CD4-positive, alpha-beta T cell treated with Interleukin-21 for 1 hour (primary cell): ENCODE measurements at regions not wholly inside any gene's neighbourhood (a gene's known extent, or its start where the extent isn't known, plus 50 kb on each side); places are given as distances from the start of the nearest gene placed in this dataset.
"Not testable (repeated sequence)": the region's sequence is repeated elsewhere in the genome, so short reads cannot be mapped to it uniquely, and the experiment has no call there.

Experiments
- DNase-seq: peaks from one replicate; pipeline ENCODE4 v3.0.0-alpha.2; 2020

DNA sequence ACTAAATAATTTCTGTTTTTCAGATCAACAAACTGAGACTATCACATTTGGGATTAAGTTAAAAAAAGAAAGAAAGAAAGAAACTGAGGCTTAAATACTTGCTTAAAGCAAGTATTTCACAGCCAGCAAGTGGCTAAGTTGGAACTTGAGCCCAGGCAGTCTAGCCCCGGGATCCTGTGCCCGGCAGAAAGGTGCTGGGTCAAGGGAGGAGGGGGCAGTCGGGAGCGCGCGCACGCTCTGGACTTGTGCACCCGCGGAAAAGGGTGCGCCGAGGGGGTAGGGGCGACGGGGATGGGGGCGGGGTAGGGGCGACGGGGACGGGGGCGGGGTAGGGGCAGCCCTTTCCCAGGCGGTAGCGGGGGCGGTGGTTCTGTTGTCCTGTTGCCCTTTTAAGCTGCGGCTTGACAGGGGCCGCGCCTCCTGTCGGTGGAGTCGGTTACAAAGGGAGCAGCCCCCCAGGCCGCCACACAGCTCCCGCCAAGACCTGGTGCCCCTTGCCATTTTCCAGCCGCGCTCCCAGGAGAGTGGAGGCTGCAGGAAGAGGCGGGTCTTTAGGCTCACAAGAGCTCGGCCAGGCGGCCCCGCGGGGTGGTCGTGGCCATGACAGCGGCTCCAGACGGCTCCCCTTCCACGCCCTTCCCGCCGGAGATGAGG, 60.6 kb downstream of the GOLGA8T start:
- not testable (repeated sequence) for DNase-seq

DNA sequence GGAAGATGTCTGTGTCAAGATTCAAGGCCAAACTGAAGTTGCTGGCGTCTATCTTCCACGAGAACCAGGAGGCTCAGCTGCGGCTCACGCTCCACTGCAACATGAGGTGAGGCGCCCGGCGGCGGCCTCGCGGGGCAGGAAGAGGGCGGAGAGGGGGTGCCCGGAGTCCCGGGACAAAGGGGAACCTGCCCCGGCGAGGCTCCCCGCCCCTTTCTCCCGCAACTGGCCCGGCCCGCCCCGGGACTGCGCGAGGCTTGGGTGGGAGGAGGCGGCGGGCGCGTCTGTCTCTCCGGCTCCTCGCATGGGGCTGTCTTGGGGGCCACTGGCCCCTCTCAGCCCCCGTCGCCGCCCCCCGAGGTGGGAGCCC, 61.1 kb downstream of the GOLGA8T start:
- DNase-seq = peak; percentile 44

GRCh38 chr15:30196769-30197168, 61.9 kb downstream of the GOLGA8T start:
- DNase-seq = not testable (repeated sequence)

GRCh38 chr15:30201517-30201916, 66.7 kb downstream of the GOLGA8T start:
- not testable (repeated sequence) for DNase-seq

DNA sequence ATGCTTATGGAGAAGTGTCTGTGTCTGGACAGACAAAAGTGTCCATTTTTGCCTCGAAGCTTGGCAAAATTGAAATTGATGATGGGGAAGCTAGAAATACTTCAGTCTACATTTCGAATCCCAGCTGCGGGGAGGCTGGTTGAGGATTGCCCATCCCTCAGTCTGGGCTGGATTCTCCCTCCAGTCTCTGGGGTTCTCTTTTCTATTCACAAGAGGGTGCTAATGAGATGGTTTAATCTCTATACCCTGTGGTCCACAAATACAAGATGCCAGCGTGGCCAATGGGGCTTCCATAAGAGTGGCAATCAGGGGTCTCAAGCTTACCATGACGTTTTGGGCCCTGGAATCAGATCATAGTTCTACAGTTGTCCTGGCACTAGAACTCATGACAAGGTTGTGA, 78.9 kb downstream of the GOLGA8T start:
- not testable (repeated sequence) for DNase-seq

DNA sequence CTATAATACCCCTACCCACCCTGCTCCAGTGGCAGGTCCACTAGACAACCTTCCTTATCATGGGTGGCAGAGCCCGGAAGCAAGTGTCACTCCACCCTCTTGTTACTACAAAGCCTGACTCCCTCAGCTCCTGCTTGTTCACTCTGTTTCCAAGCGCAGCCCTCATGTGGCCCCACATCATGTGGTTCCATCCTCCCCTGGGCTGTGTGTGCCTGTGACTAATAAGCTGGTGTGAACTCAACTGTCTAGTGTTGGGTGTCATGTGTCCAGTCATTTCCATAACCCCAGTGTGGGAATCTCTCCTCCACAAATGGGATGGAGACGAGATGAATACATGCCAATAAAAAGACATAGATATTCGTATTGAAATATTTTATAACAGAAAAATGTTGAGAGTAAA, 87.0 kb downstream of the GOLGA8T start:
- DNase-seq = not testable (repeated sequence)

DNA sequence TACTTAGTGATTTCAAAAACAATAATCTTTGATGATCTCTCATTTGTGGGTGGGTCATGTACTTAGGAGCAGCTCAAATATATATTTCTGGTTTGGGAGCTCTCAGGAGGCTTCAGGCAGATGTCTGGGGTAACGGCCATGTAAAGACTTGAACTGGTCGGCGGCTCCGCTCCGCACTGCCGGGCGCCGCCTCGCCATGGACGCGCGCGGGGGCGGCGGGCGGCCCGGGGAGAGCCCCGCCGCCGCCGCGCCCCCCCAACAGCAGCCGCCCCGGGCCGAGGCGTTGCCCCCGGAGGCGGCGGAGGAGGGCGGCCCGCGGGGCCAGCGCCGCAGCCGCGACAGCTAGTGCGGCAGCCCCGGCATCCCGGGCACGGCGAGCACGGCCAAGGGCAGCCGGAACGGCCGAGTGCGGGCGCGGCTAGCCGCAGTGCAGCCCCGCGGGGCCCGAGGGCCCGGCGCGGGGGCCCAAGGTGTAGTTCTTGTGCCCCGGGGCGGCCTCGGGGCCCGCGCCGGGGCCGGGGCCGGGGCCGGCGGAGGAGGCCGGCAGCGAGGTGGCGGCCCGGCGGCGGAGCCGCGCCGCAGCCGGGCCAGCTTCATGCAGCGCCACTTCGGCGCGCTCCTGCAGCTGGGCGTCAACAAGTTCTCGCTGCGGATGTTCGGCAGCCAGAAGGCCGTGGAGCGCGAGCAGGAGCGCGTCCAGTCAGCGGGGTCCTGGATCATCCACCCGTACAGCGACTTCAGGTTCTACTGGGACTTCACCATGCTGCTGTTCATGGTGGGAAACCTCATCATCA, 88.1 kb downstream of the GOLGA8T start:
- not testable (repeated sequence) for DNase-seq

- DNase-seq = not testable (repeated sequence)
Measured at GRCh38 chr15:30225233-30225891, 90.5 kb downstream of the GOLGA8T start.

- not testable (repeated sequence) for DNase-seq
Measured at GRCh38 chr15:30261432-30262141, 126.7 kb downstream of the GOLGA8T start.

DNA sequence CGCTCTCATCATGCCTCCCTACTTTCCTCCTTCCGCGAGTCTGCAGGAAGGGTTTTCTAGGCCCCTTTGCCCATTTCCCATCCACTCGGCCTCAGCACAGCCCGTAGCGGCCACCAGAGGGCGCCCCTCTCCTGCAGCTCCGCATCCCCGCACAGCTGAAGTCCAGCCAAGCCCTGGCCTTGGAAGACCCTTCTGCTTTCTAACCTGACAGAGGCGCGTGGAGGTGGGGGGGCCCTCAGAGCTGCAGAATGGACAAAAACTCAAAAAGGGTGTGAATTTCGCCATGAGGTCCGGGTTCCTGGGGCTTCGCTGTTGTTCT, 127.2 kb downstream of the GOLGA8T start:
- not testable (repeated sequence) for DNase-seq

DNA sequence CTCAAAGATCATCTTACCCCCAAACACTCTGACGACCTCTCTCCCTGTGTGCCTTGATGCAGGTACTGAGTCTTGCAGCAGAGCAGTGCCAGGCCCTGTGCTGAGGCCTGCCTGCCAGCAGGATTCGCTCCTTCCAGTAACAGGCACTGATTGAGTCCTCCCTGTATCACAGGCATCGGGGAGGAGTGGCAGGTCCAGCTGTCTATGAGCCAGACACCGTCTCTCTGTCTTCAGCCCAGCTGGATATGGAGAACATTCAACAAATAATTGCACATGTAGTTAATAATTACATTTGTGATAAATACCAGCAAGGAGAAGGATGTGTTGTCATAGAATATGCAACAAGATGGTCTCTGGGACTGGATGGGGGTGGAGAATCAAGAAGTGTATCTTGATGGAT, 129.1 kb downstream of the GOLGA8T start:
- DNase-seq = not testable (repeated sequence)

GRCh38 chr15:30295150-30295844, 98.0 kb downstream of the CHRFAM7A start:
- DNase-seq = not testable (repeated sequence)

DNA sequence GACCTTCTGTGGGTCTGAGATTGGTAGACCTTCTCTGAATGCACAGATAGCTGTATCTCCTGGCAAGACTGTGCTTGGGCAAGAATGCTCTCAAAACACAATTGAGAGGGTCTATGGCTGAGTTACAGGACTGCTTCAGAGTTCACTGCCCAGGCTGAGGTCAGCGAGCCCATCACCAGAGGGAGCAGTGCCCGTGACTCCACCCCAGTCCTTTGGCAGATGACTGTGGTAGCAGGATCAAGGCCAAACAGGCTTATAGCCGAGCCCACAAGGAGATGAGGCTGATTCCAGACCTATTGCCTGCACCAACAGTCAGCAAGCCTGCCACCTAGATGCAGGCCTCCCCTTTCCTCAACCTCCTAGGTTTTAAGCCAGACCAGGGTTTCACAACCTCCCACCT, 89.4 kb downstream of the CHRFAM7A start:
- not testable (repeated sequence) for DNase-seq
